GM23248 (cell line): ENCODE measurements at regions not wholly inside any gene's neighbourhood (a gene's known extent, or its start where the extent isn't known, plus 50 kb on each side); places are given as distances from the start of the nearest gene placed in this dataset.

ENCODE experiments used
- DNase-seq: peaks from one replicate; pipeline ENCODE4 v3.0.0-alpha.2; 2015
- H2AFZ ChIP-seq: fragments of 200-600 bp; sonication (generic); 2 replicates; pipeline ENCODE4 v1.6.1; 2016; ENCODE audit warnings: antibody characterized with exemption
- H3F3A ChIP-seq: fragments of 200-600 bp; sonication (generic); 2 replicates; pipeline ENCODE4 v1.6.1; 2016; ENCODE audit warnings: mild to moderate bottlenecking, antibody characterized with exemption, mixed run types; ENCODE audit not compliant: insufficient read depth
- H3K27ac ChIP-seq: fragments of 200-600 bp; sonication (generic); 2 replicates; pipeline ENCODE4 v1.5.1; 2016; ENCODE audit warnings: mild to moderate bottlenecking
- H3K27me3 ChIP-seq: fragments of 200-600 bp; sonication (generic); replicated peaks from 2 replicates; pipeline ENCODE4 v1.6.1; 2016; ENCODE audit warnings: mild to moderate bottlenecking; ENCODE audit not compliant: insufficient read depth
- H3K36me3 ChIP-seq: fragments of 200-600 bp; sonication (generic); 2 replicates; pipeline ENCODE4 v1.6.1; 2016; ENCODE audit warnings: low read depth, mild to moderate bottlenecking
- H3K4me1 ChIP-seq: fragments of 200-600 bp; sonication (generic); 2 replicates; pipeline ENCODE4 v1.6.1; 2016; ENCODE audit warnings: mild to moderate bottlenecking; ENCODE audit not compliant: insufficient read depth
- H3K4me2 ChIP-seq: fragments of 200-600 bp; sonication (generic); one replicate; pipeline ENCODE4 v1.6.1; 2016; ENCODE audit warnings: mild to moderate bottlenecking; ENCODE audit not compliant: unreplicated experiment
- H3K4me3 ChIP-seq: fragments of 200-600 bp; sonication (generic); 2 replicates; pipeline ENCODE4 v1.5.1; 2016; ENCODE audit warnings: mild to moderate bottlenecking
- H3K79me2 ChIP-seq: fragments of 200-600 bp; sonication (generic); 2 replicates; pipeline ENCODE4 v1.6.1; 2016; ENCODE audit warnings: mild to moderate bottlenecking; ENCODE audit not compliant: insufficient read depth
- H3K9ac ChIP-seq: fragments of 200-600 bp; sonication (generic); 2 replicates; pipeline ENCODE4 v1.6.1; 2016; ENCODE audit warnings: mild to moderate bottlenecking
- H3K9me2 ChIP-seq: fragments of 200-600 bp; sonication (generic); 2 replicates; pipeline ENCODE4 v1.6.1; 2016; ENCODE audit warnings: mixed run types, mild to moderate bottlenecking, moderate library complexity; ENCODE audit not compliant: insufficient read depth
- H3K9me3 ChIP-seq: fragments of 200-600 bp; sonication (generic); one replicate; pipeline ENCODE4 v1.6.1; 2017; ENCODE audit warnings: low read depth
- H4K20me1 ChIP-seq: fragments of 200-600 bp; sonication (generic); 2 replicates; pipeline ENCODE4 v1.6.0; 2016; ENCODE audit not compliant: insufficient read depth
- EZH2 ChIP-seq: fragments of 200-600 bp; sonication (generic); IDR thresholded peaks from 2 replicates; pipeline ENCODE4 v1.6.1; 2018; ENCODE audit warnings: antibody characterized with exemption, mild to moderate bottlenecking; ENCODE audit not compliant: insufficient read depth, poor library complexity, severe bottlenecking
- EZH2phosphoT487 ChIP-seq: fragments of 200-600 bp; sonication (generic); IDR thresholded peaks from 2 replicates; pipeline ENCODE4 v1.6.1; 2018; ENCODE audit warnings: antibody characterized with exemption, moderate library complexity, mild to moderate bottlenecking, low read depth; ENCODE audit not compliant: insufficient read depth
- WGBS, 2 experiments: methylation state at CpG; one replicate each; pipeline ENCODE4 v1.1.6; 2015 to 2017; ENCODE audit warnings: low lambda C conversion rate in 2 of 2, low coverage in 1 of 2; ENCODE audit errors: missing lambda C conversion rate in 2 of 2; 5-methylcytosine and 5-hydroxymethylcytosine counted together
- in situ Hi-C: fragments of 300-500 bp; cut with MboI; formaldehyde crosslinking; loops from 2 replicates; pipeline ENCODE4 v1.15.0; 2020

DNA sequence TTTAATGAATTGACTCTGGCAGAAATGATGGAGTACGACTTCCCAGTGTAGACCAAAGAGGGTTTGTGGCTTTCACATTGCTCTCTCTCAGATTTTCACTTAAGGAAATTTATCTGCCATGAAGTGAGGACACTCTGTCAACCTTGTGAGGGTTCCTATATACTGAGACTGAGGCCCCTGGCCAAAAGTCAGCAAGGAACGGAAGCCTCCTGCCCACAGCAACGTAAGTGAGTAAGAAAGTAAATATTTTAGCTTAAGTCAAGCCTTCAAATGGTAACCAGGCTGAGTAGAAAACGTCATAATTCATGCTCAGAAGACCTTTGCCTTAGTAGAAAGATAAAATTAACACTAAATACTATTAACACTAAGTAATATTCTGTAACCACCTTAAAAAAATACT, 1080.5 kb upstream of the ACVR2A start:
- Histone ChIP-seq H4K20me1 (no peaks in the 10 kb centered on the region), H3K9me3 (no peaks in the 10 kb centered on the region), H3K9me2 (no peaks in the 10 kb centered on the region), H3K27me3 (no peaks in the 10 kb centered on the region), H3K4me1 (no peaks in the 10 kb centered on the region), H3K79me2 (no peaks in the 10 kb centered on the region), H3K4me2 (no peak overlapping the region), H3F3A (no peaks in the 10 kb centered on the region), H3K9ac (no peak overlapping the region), H3K4me3 (no peak overlapping the region), H2AFZ (no peak overlapping the region), H3K36me3 (no peaks in the 10 kb centered on the region), H3K27ac (no peak overlapping the region)
- no peak for TF ChIP-seq EZH2phosphoT487
- no peak for TF ChIP-seq EZH2
- DNase-seq, result peak; percentile 12
- 16 to 20% methylated on average over 4 of the region's 4 CpGs for WGBS, 2 experiments
- in situ Hi-C loops, result no loop called here

DNA sequence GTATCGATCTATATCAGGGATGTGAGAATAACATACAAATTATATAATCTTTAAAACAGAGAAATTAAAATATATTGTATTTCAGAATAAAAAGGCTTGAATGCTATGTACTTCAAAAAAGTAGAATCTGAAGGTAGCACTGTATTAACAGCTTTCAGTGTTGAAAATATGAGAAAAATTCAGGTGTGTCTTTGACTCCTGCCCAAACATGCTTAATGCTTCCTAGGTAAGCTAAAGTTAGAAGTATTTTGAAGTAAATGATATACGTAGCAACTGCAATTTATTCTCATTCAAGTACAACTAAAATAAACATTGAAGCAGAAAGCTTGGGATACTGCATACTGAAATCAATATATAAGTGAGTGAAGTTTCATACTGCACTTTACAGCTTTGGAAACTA, 1082.0 kb upstream of the ACVR2A start:
- no peak overlapping the region for H2AFZ ChIP-seq
- no peak overlapping the region for H3K4me2 ChIP-seq
- H3K36me3 ChIP-seq, result no peaks in the 10 kb centered on the region
- H3K4me1 ChIP-seq, result no peaks in the 10 kb centered on the region
- no peak overlapping the region for H3K9ac ChIP-seq
- H3F3A ChIP-seq, result no peaks in the 10 kb centered on the region
- H3K27me3 ChIP-seq, result no peaks in the 10 kb centered on the region
- no peaks in the 10 kb centered on the region for H3K79me2 ChIP-seq
- no peaks in the 10 kb centered on the region for H3K9me3 ChIP-seq
- no peaks in the 10 kb centered on the region for H4K20me1 ChIP-seq
- no peak overlapping the region for H3K4me3 ChIP-seq
- no peaks in the 10 kb centered on the region for H3K9me2 ChIP-seq
- in situ Hi-C loops, result no loop called here
- no peak for DNase-seq
- H3K27ac ChIP-seq, result no peak overlapping the region
- no peak for TF ChIP-seq EZH2
- TF ChIP-seq EZH2phosphoT487, result no peak
- 73 to 75% methylated on average over 2 of the region's 2 CpGs for WGBS, 2 experiments

GRCh38 chr2:146754606-146755005, 1090.2 kb upstream of the ACVR2A start:
- H3K79me2 ChIP-seq, result no peaks in the 10 kb centered on the region
- DNase-seq, result no peak
- no peak overlapping the region for H3K9ac ChIP-seq
- H4K20me1 ChIP-seq, result no peaks in the 10 kb centered on the region
- 88 to 92% methylated on average over 4 of the region's 4 CpGs for WGBS, 2 experiments
- no peaks in the 10 kb centered on the region for H3F3A ChIP-seq
- H3K4me1 ChIP-seq, result no peaks in the 10 kb centered on the region
- no peak overlapping the region for H3K27ac ChIP-seq
- no peaks in the 10 kb centered on the region for H3K9me3 ChIP-seq
- H3K4me3 ChIP-seq, result no peak overlapping the region
- H3K4me2 ChIP-seq, result no peak overlapping the region
- H3K9me2 ChIP-seq, result no peaks in the 10 kb centered on the region
- in situ Hi-C loops, result no loop called here
- TF ChIP-seq EZH2, result no peak
- TF ChIP-seq EZH2phosphoT487, result no peak
- no peak overlapping the region for H2AFZ ChIP-seq
- no peaks in the 10 kb centered on the region for H3K27me3 ChIP-seq
- no peaks in the 10 kb centered on the region for H3K36me3 ChIP-seq

GRCh38 chr2:146748046-146748445, 1096.8 kb upstream of the ACVR2A start:
- Histone ChIP-seq H3K9ac (no peak overlapping the region), H4K20me1 (no peaks in the 10 kb centered on the region), H3F3A (no peaks in the 10 kb centered on the region), H3K9me2 (no peaks in the 10 kb centered on the region), H3K36me3 (no peaks in the 10 kb centered on the region), H3K4me2 (no peak overlapping the region), H2AFZ (no peak overlapping the region), H3K27ac (no peak overlapping the region), H3K4me1 (no peaks in the 10 kb centered on the region), H3K4me3 (no peak overlapping the region), H3K27me3 (no peaks in the 10 kb centered on the region), H3K79me2 (no peaks in the 10 kb centered on the region), H3K9me3 (no peaks in the 10 kb centered on the region)
- in situ Hi-C loops, result no loop called here
- DNase-seq, result no peak
- TF ChIP-seq EZH2 (no peak), EZH2phosphoT487 (no peak)
- 53 to 58% methylated on average over 3 of the region's 3 CpGs for WGBS, 2 experiments

DNA sequence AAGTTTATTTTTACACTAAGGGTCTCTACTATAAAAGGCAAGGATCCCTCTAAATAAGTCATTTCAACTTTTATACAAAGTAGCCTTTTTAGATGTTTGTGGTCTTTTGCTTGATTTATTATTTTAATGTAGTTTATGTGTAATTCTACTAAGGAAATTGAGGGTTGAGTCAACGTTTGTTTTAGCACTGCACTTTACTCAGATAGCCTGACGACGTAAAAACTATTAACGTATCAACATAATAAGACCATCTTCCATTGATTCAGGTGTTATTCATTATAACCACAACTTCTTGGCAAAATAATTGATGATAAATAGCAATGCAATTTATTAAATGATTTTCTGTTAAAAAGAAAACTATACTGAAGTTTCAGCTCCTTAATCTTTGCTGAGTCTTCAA, 1103.6 kb upstream of the ACVR2A start:
- Histone ChIP-seq H3K27me3 (no peaks in the 10 kb centered on the region), H3K79me2 (no peaks in the 10 kb centered on the region), H3K4me2 (no peak overlapping the region), H3K9me3 (no peaks in the 10 kb centered on the region), H2AFZ (no peak overlapping the region), H3K9me2 (no peaks in the 10 kb centered on the region), H3F3A (no peaks in the 10 kb centered on the region), H3K27ac (no peak overlapping the region), H4K20me1 (no peaks in the 10 kb centered on the region), H3K4me3 (no peak overlapping the region), H3K36me3 (no peaks in the 10 kb centered on the region), H3K9ac (no peak overlapping the region), H3K4me1 (no peaks in the 10 kb centered on the region)
- TF ChIP-seq EZH2, result no peak
- TF ChIP-seq EZH2phosphoT487, result no peak
- 69 to 75% methylated on average over 4 of the region's 4 CpGs for WGBS, 2 experiments
- in situ Hi-C loops, result no loop called here
- no peak for DNase-seq
